Type B pancreatic cell (in vitro differentiated cells): ENCODE measurements at regions not wholly inside any gene's neighbourhood (a gene's known extent, or its start where the extent isn't known, plus 50 kb on each side); places are given as distances from the start of the nearest gene placed in this dataset.

ENCODE experiments used
- DNase-seq: peaks from one replicate; pipeline ENCODE4 v3.0.0; 2021; ENCODE audit warnings: mixed read lengths; ENCODE audit not compliant: unreplicated experiment; ENCODE audit errors: extremely low spot score
- H3K27ac Mint-ChIP-seq: 2 replicates; pipeline ENCODE4 v1.8.0; 2021; ENCODE audit warnings: mild to moderate bottlenecking, mixed read lengths
- H3K27me3 Mint-ChIP-seq: 2 replicates; pipeline ENCODE4 v1.8.0; 2021; ENCODE audit warnings: mixed read lengths
- H3K36me3 Mint-ChIP-seq: 2 replicates; pipeline ENCODE4 v1.8.0; 2021; ENCODE audit warnings: mixed read lengths
- H3K4me1 Mint-ChIP-seq: one replicate; pipeline ENCODE4 v1.8.0; 2021; ENCODE audit warnings: mixed read lengths; ENCODE audit not compliant: unreplicated experiment
- H3K4me3 Mint-ChIP-seq: 2 replicates; pipeline ENCODE4 v1.8.0; 2021; ENCODE audit warnings: mild to moderate bottlenecking, mixed read lengths
- H3K9me3 Mint-ChIP-seq: 2 replicates; pipeline ENCODE4 v1.8.0; 2021; ENCODE audit warnings: mixed read lengths
- CTCF ChIP-seq: fragments of 200-600 bp; sonication (generic); conservative IDR thresholded peaks from 2 replicates; pipeline ENCODE4 v1.5.0; 2021; ENCODE audit warnings: antibody characterized with exemption, mild to moderate bottlenecking

DNA sequence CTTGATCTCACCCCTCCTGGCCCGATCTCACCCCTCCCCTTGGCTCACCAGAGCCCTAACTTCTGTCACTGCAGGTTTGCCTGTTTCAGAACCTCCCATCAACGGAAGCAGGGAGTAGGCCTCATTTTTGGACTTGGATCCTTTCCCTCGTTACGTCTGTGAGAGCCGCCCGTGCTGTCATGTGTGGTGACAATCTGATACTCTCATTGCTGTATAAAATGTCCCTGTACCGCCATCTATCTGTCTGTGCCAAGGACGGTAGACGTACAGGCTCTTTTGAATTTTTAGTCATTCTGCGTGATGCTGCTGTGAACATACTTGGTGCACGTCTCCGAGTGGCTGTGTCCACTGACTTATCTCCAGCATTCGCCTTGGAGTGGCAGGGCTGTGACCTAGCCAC is 1163.1 kb downstream of the BRD1 start:
- Mint-ChIP-seq H3K27ac (no peak overlapping the region), H3K36me3 (peaks cover 3% of the 10 kb centered on the region), H3K4me3 (no peak overlapping the region), H3K27me3 (no peaks in the 10 kb centered on the region), H3K4me1 (peaks cover 2% of the 10 kb centered on the region), H3K9me3 (no peaks in the 10 kb centered on the region)
- DNase-seq: no peak
- TF ChIP-seq CTCF: no peak

DNA sequence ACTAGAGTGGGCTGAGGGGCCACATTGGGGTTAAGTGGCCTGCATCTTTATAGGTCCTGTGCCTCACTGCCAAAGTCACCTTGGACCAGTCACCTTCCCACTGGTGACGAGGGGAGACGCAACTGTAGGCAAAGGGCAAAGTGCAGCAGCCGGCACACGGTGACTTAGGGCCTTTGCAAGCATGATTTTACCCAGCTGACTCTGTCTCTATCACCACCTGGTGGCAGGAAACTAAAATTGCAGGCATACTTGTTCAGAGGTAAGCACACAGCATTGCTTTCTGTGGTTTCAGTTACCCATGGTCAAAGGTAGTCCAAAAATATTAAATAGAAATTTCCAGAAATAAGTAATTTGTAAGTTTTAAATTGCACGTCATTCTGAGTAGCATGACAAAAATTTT is 1164.4 kb downstream of the BRD1 start:
- DNase-seq: no peak
- TF ChIP-seq CTCF: peak; percentile 76

GRCh38 chr22:48662476-48663135 is 1165.1 kb downstream of the BRD1 start:
- Mint-ChIP-seq H3K4me3 (no peak overlapping the region), H3K27me3 (no peaks in the 10 kb centered on the region), H3K27ac (no peak overlapping the region), H3K9me3 (no peaks in the 10 kb centered on the region), H3K36me3 (peaks cover 3% of the 10 kb centered on the region), H3K4me1 (no peaks in the 10 kb centered on the region)
- no peak for TF ChIP-seq CTCF
- DNase-seq: no peak

More for the DNA sequence above, 1164.4 kb downstream of the BRD1 start:
- Mint-ChIP-seq H3K27me3 (no peaks in the 10 kb centered on the region), H3K36me3 (peaks cover 3% of the 10 kb centered on the region), H3K4me3 (no peak overlapping the region), H3K27ac (no peak overlapping the region), H3K9me3 (no peaks in the 10 kb centered on the region), H3K4me1 (no peaks in the 10 kb centered on the region)

DNA sequence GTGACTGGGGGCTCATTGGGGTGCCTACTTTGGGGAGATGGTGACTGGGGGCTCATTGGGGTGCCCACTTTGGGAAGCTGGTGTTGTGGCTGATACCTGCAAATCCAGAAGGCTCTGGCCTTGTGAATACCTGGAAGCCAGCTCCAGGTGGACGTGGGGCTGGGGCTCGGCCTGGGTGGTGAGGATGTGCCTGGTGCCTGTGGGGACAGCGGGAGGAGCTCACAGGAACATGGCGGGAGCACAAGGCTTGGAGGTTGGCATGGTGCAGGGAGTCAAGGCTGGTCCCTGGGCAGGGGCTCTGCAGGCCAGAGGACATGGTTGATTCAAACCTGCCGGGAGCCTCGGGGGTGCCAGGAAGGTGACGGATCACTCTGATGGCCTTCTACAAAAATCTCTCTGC is 1165.7 kb downstream of the BRD1 start:
- no peak overlapping the region for H3K27ac Mint-ChIP-seq
- H3K9me3 Mint-ChIP-seq: no peaks in the 10 kb centered on the region
- no peak overlapping the region for H3K4me3 Mint-ChIP-seq
- TF ChIP-seq CTCF: no peak
- H3K4me1 Mint-ChIP-seq: no peaks in the 10 kb centered on the region
- H3K36me3 Mint-ChIP-seq: peaks cover 3% of the 10 kb centered on the region
- H3K27me3 Mint-ChIP-seq: no peaks in the 10 kb centered on the region
- no peak for DNase-seq

- TF ChIP-seq CTCF: no peak
- Mint-ChIP-seq H3K4me3 (no peak overlapping the region), H3K27me3 (no peaks in the 10 kb centered on the region), H3K27ac (no peak overlapping the region), H3K9me3 (no peaks in the 10 kb centered on the region), H3K36me3 (peaks cover 3% of the 10 kb centered on the region), H3K4me1 (no peaks in the 10 kb centered on the region)
- no peak for DNase-seq
These were observed 1166.6 kb downstream of the BRD1 start for GRCh38 chr22:48660790-48661740.
